Trophoblast cell (in vitro differentiated cells and primary cell): ENCODE measurements at regions not wholly inside any gene's neighbourhood (a gene's known extent, or its start where the extent isn't known, plus 50 kb on each side); places are given as distances from the start of the nearest gene placed in this dataset.

Experiments
- DNase-seq, 2 donors: peaks; one replicate each; pipeline ENCODE4 v3.0.0-alpha.2; 2016
- H2AFZ ChIP-seq: 2 replicates; pipeline ENCODE4 v1.6.1; 2013; ENCODE audit warnings: low read length, moderate library complexity, mild to moderate bottlenecking; ENCODE audit not compliant: insufficient read depth, poor library complexity
- H2AK5ac ChIP-seq: 2 replicates; pipeline ENCODE4 v1.6.1; 2013; ENCODE audit warnings: mild to moderate bottlenecking, low read length
- H2BK120ac ChIP-seq: 2 replicates; pipeline ENCODE4 v1.6.1; 2013; ENCODE audit warnings: low read length, mild to moderate bottlenecking, moderate library complexity; ENCODE audit not compliant: insufficient read depth, poor library complexity
- H2BK12ac ChIP-seq: 2 replicates; pipeline ENCODE4 v1.6.1; 2013; ENCODE audit warnings: mild to moderate bottlenecking, low read length, moderate library complexity
- H2BK5ac ChIP-seq: 2 replicates; pipeline ENCODE4 v1.6.1; 2013; ENCODE audit warnings: low read length, low read depth, moderate library complexity, mild to moderate bottlenecking; ENCODE audit not compliant: poor library complexity
- H3K14ac ChIP-seq: 2 replicates; pipeline ENCODE4 v1.6.1; 2013; ENCODE audit warnings: mild to moderate bottlenecking, low read length
- H3K18ac ChIP-seq: 2 replicates; pipeline ENCODE4 v1.6.1; 2013; ENCODE audit warnings: mild to moderate bottlenecking, low read length
- H3K23ac ChIP-seq: 2 replicates; pipeline ENCODE4 v1.6.1; 2013; ENCODE audit warnings: low read length
- H3K27ac ChIP-seq: 2 replicates; pipeline ENCODE4 v1.5.1; 2013; ENCODE audit warnings: low read depth, mild to moderate bottlenecking, inconsistent platforms, low read length, moderate library complexity
- H3K27me3 ChIP-seq: 2 replicates; pipeline ENCODE4 v1.6.1; 2013; ENCODE audit warnings: inconsistent platforms, mild to moderate bottlenecking, low read length, moderate library complexity; ENCODE audit not compliant: insufficient read depth
- H3K36me3 ChIP-seq, 2 experiments: 1 replicate in 1 of 2; 2 replicates in 1 of 2; pipeline ENCODE4 v1.6.1; 2013; ENCODE audit warnings: low read length in 2 of 2, mild to moderate bottlenecking in 2 of 2, moderate library complexity in 1 of 2; ENCODE audit not compliant: insufficient read depth in 2 of 2, control insufficient read depth in 1 of 2
- H3K4ac ChIP-seq: 2 replicates; pipeline ENCODE4 v1.6.1; 2013; ENCODE audit warnings: low read depth, mild to moderate bottlenecking, low read length, moderate library complexity
- H3K4me1 ChIP-seq, 2 experiments: 1 replicate in 1 of 2; 2 replicates in 1 of 2; pipeline ENCODE4 v1.6.1; 2013; ENCODE audit warnings: low read length in 2 of 2, mild to moderate bottlenecking in 2 of 2, moderate library complexity in 1 of 2; ENCODE audit not compliant: insufficient read depth in 2 of 2, control insufficient read depth in 1 of 2
- H3K4me2 ChIP-seq: 2 replicates; pipeline ENCODE4 v1.6.1; 2013; ENCODE audit warnings: inconsistent platforms, mild to moderate bottlenecking, low read length, moderate library complexity
- H3K4me3 ChIP-seq: 2 replicates; pipeline ENCODE4 v1.5.1; 2013; ENCODE audit warnings: mild to moderate bottlenecking, low read depth, low read length, inconsistent platforms
- H3K79me1 ChIP-seq: one replicate; pipeline ENCODE4 v1.6.1; 2013; ENCODE audit warnings: low read length
- H3K79me2 ChIP-seq: 2 replicates; pipeline ENCODE4 v1.6.1; 2013; ENCODE audit warnings: low read length, mild to moderate bottlenecking; ENCODE audit not compliant: control insufficient read depth, insufficient read depth, poor library complexity
- H3K9ac ChIP-seq: 2 replicates; pipeline ENCODE4 v1.6.1; 2013; ENCODE audit warnings: mild to moderate bottlenecking, low read length
- H3K9me3 ChIP-seq: 2 replicates; pipeline ENCODE4 v1.6.1; 2013; ENCODE audit warnings: low read depth, mild to moderate bottlenecking, control low read depth, inconsistent platforms, low read length; ENCODE audit not compliant: insufficient read depth
- H4K12ac ChIP-seq: 2 replicates; pipeline ENCODE4 v1.6.1; 2013; ENCODE audit warnings: low read depth, mild to moderate bottlenecking, low read length, moderate library complexity
- H4K8ac ChIP-seq: 2 replicates; pipeline ENCODE4 v1.6.1; 2013; ENCODE audit warnings: low read depth, mild to moderate bottlenecking, low read length, moderate library complexity
- H4K91ac ChIP-seq: one replicate; pipeline ENCODE4 v1.6.1; 2013; ENCODE audit warnings: low read depth, mild to moderate bottlenecking, low read length, moderate library complexity
- WGBS: extraction: QIAGEN DNeasy Blood & Tissue Kit; methylation state at CpG from one replicate; pipeline ENCODE4 v1.1.7; 2013; ENCODE audit warnings: missing lambda C conversion rate; ENCODE audit not compliant: insufficient read length, insufficient coverage; ENCODE audit errors: extremely low coverage; 5-methylcytosine and 5-hydroxymethylcytosine counted together

DNA sequence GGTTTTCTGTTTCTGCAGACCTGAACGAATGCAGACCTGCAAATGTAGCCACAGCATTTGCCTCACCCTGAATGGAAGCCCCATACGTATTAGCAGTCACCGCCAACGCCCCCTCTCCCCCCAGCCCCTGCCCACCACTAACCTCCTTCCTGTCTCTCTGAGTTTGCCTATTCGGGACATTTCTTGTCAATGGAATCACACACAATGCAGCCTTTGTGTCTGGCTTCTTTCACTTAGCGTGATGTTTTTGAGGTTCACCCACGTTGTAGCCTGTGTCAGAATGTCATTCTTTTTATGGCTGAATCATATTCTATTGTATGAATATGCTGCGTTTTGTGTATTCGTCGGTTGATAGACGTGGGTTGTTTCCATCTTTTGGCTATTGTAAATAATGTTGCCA is 178.6 kb downstream of the AACS start:
- H2BK12ac ChIP-seq = no peak overlapping the region
- no peak overlapping the region for H4K91ac ChIP-seq
- peaks cover 4% of the 10 kb centered on the region for H3K9me3 ChIP-seq
- H3K27me3 ChIP-seq = no peaks in the 10 kb centered on the region
- H4K8ac ChIP-seq = no peak overlapping the region
- H3K27ac ChIP-seq = no peak overlapping the region
- no peaks in the 10 kb centered on the region for H3K36me3 ChIP-seq
- no peak overlapping the region for H3K18ac ChIP-seq
- no peak overlapping the region for H2AK5ac ChIP-seq
- H3K79me1 ChIP-seq = no peaks in the 10 kb centered on the region
- H2BK5ac ChIP-seq = no peak overlapping the region
- H3K14ac ChIP-seq = no peak overlapping the region
- no peak overlapping the region for H3K4ac ChIP-seq
- H3K4me2 ChIP-seq = no peak overlapping the region
- WGBS = no CpG with 5 or more reads among the region's 11 CpGs
- H2AFZ ChIP-seq = no peak overlapping the region
- H3K79me2 ChIP-seq = no peaks in the 10 kb centered on the region
- H3K23ac ChIP-seq = no peak overlapping the region
- H3K4me3 ChIP-seq = no peak overlapping the region
- DNase-seq = no peak
- H3K9ac ChIP-seq = no peak overlapping the region
- H2BK120ac ChIP-seq = no peak overlapping the region
- no peaks in the 10 kb centered on the region for H3K4me1 ChIP-seq
- H4K12ac ChIP-seq = no peak overlapping the region

- Histone ChIP-seq H2BK5ac (no peak overlapping the region), H3K79me1 (no peaks in the 10 kb centered on the region), H3K23ac (no peak overlapping the region), H3K79me2 (no peaks in the 10 kb centered on the region), H3K36me3 (no peaks in the 10 kb centered on the region), H4K12ac (no peak overlapping the region), H3K9ac (no peak overlapping the region), H3K27ac (no peak overlapping the region), H3K4me2 (no peak overlapping the region), H3K27me3 (no peaks in the 10 kb centered on the region), H2AK5ac (no peak overlapping the region), H3K18ac (no peak overlapping the region), H3K9me3 (peaks cover 4% of the 10 kb centered on the region), H3K4me1 (no peaks in the 10 kb centered on the region), H3K4me3 (no peak overlapping the region), H2BK12ac (no peak overlapping the region), H3K4ac (no peak overlapping the region), H4K91ac (no peak overlapping the region), H4K8ac (no peak overlapping the region), H2BK120ac (no peak overlapping the region), H2AFZ (no peak overlapping the region), H3K14ac (no peak overlapping the region)
- DNase-seq = no peak
- WGBS = no CpG with 5 or more reads among the region's 8 CpGs
Measured at GRCh38 chr12:125244338-125244737, 179.1 kb downstream of the AACS start.

GRCh38 chr12:125245581-125246557 is 180.6 kb downstream of the AACS start:
- Histone ChIP-seq H3K27ac (no peak overlapping the region), H2BK120ac (no peak overlapping the region), H3K9ac (no peak overlapping the region), H3K4ac (no peak overlapping the region), H2BK5ac (no peak overlapping the region), H3K18ac (no peak overlapping the region), H3K27me3 (no peaks in the 10 kb centered on the region), H2AFZ (no peak overlapping the region), H3K14ac (no peak overlapping the region), H4K12ac (no peak overlapping the region), H4K8ac (no peak overlapping the region), H2AK5ac (no peak overlapping the region), H3K23ac (no peak overlapping the region), H3K36me3 (no peaks in the 10 kb centered on the region), H2BK12ac (no peak overlapping the region), H3K9me3 (peaks cover 2% of the 10 kb centered on the region), H3K79me1 (no peaks in the 10 kb centered on the region), H4K91ac (no peak overlapping the region), H3K79me2 (no peaks in the 10 kb centered on the region), H3K4me3 (no peak overlapping the region), H3K4me2 (no peak overlapping the region), H3K4me1 (no peaks in the 10 kb centered on the region)
- DNase-seq = no peak
- WGBS = no CpG with 5 or more reads among the region's 21 CpGs

GRCh38 chr12:125247477-125247876 is 182.2 kb downstream of the AACS start:
- no CpG with 5 or more reads among the region's 7 CpGs for WGBS
- H3K4me3 ChIP-seq = no peak overlapping the region

More at GRCh38 chr12:125247477-125247876, 182.2 kb downstream of the AACS start:
- Histone ChIP-seq H3K36me3 (no peaks in the 10 kb centered on the region), H3K18ac (no peak overlapping the region), H3K79me2 (no peaks in the 10 kb centered on the region), H3K9me3 (peaks cover 2% of the 10 kb centered on the region), H3K79me1 (no peaks in the 10 kb centered on the region), H3K14ac (no peak overlapping the region), H2BK120ac (no peak overlapping the region), H3K4me1 (no peaks in the 10 kb centered on the region), H4K91ac (no peak overlapping the region), H4K8ac (no peak overlapping the region), H4K12ac (no peak overlapping the region), H3K23ac (no peak overlapping the region), H2BK12ac (no peak overlapping the region), H2BK5ac (no peak overlapping the region), H3K9ac (no peak overlapping the region), H3K4me2 (no peak overlapping the region), H3K4ac (no peak overlapping the region), H3K27me3 (no peaks in the 10 kb centered on the region), H2AFZ (no peak overlapping the region), H3K27ac (no peak overlapping the region), H2AK5ac (no peak overlapping the region)
- DNase-seq = no peak
